HL-60 (cell line): ENCODE measurements at regions not wholly inside any gene's neighbourhood (a gene's known extent, or its start where the extent isn't known, plus 50 kb on each side); places are given as distances from the start of the nearest gene placed in this dataset.

Experiments
- GABPA ChIP-seq: IDR thresholded peaks from 2 replicates; pipeline ENCODE4 v1.6.1; 2012; ENCODE audit warnings: low read depth
- REST ChIP-seq: IDR thresholded peaks from 2 replicates; pipeline ENCODE4 v1.6.1; 2012; ENCODE audit warnings: low read depth; ENCODE audit not compliant: insufficient replicate concordance
- TF ChIP-seq, protein P1 (sequence below): IDR thresholded peaks from one replicate; pipeline ENCODE4 v1.5.1; 2011; ENCODE audit warnings: low read length, control low read depth, inconsistent platforms; ENCODE audit not compliant: insufficient read depth

DNA sequence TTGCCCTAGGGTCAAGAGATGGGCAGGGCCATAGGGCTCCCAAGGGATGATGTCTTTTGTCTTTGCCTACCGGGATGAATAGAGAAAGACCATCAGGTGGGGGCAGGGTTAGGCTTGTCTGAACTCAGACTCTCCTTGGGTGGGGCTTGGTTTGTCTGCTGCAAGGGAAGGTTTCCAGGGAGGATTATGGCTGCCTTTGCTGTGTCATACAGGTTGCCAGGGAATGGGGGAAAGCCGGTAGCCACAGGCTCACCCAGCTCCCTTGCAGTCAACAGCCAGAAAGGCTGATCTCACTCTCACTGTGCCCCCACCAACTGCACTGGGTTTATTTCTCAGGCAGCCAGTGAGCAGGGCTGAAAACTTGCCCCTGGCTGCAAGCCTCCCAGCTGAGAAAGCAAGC is 253.2 kb downstream of the POLR1F start:
- TF ChIP-seq, protein P1, sequence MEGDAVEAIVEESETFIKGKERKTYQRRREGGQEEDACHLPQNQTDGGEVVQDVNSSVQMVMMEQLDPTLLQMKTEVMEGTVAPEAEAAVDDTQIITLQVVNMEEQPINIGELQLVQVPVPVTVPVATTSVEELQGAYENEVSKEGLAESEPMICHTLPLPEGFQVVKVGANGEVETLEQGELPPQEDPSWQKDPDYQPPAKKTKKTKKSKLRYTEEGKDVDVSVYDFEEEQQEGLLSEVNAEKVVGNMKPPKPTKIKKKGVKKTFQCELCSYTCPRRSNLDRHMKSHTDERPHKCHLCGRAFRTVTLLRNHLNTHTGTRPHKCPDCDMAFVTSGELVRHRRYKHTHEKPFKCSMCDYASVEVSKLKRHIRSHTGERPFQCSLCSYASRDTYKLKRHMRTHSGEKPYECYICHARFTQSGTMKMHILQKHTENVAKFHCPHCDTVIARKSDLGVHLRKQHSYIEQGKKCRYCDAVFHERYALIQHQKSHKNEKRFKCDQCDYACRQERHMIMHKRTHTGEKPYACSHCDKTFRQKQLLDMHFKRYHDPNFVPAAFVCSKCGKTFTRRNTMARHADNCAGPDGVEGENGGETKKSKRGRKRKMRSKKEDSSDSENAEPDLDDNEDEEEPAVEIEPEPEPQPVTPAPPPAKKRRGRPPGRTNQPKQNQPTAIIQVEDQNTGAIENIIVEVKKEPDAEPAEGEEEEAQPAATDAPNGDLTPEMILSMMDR = no peak
- TF ChIP-seq GABPA (no peak), REST (no peak)
